ENCODE measurements at regions not wholly inside any gene's neighbourhood (a gene's known extent, or its start where the extent isn't known, plus 50 kb on each side); places are given as distances from the start of the nearest gene placed in this dataset.

DNA sequence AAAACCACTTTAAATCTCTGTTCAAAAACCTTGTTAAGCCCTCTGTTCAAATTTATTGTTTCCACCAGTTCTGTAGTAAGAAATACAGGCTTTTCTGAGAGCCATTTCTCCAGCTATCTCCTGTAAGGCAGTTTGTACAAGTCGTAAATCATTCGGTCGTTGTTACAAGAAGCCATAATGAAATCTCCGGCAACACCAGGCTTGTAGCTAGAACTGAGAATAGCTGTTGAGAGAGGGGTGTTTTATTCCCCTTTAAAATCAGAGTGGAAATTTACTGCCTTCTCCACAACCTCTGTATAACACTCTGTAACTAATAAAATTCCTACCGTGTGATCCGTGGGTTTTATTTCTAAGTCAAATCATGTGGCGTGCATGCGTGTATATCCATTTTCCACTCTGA, 335.8 kb upstream of the KAZN start:
- DNase-seq (ENCODE audit: low spot score) (no peak), FAIRE-seq (no peak), ATAC-seq (no peak)
- no peaks in the 10 kb centered on the region for H3K36me3 ChIP-seq (replicated peaks in 1 of 2; ENCODE audit: control insufficient read depth in 1 of 2, insufficient read depth in 2 of 2, low read length in 2 of 2)
- no peak overlapping the region for H3K4me3 ChIP-seq (replicated peaks in 1 of 3; ENCODE audit: insufficient read depth in 1 of 3, low read depth in 2 of 3, low read length in 3 of 3)
- TF ChIP-seq ZNF652 (CRISPR knock-in tag; IDR thresholded peaks at IDR 0.05; ENCODE audit: borderline replicate concordance, low read depth) (no peak), SRF (IDR thresholded peaks at IDR 0.05; ENCODE audit: low read depth, low read length) (no peak), ZNF30 (CRISPR knock-in tag; IDR thresholded peaks at IDR 0.05) (no peak), CHD2 (IDR thresholded peaks at IDR 0.05; ENCODE audit: low read depth, low read length) (no peak), ZNF326 (CRISPR knock-in tag; IDR thresholded peaks at IDR 0.05; ENCODE audit: borderline replicate concordance) (no peak)
- no peaks in the 10 kb centered on the region for H4K20me1 ChIP-seq (ENCODE audit: insufficient read depth, low read length)
- no peak overlapping the region for H2AFZ ChIP-seq (ENCODE audit: low read length)
- in situ Hi-C loops (cut with HindIII; ENCODE audit: extremely low pct_ligation_motif_present, low pct_unique_long_range_greater_than_20kb) (no loop called here), intact Hi-C loops (cut with micrococcal nuclease; ENCODE audit: unreplicated experiment) (no loop called here)
- ChIA-PET CTCF (ENCODE audit: low intra/inter-chr PET ratio, low total read pairs) (no interaction called here), POLR2A (no interaction called here)
- peaks cover 0 to 26% of the 10 kb centered on the region in 2 experiments; a peak in 2 of 5 replicates for H3K27me3 ChIP-seq (ENCODE audit: control insufficient read depth in 1 of 2, insufficient read depth in 2 of 2, low read length in 2 of 2)
- 45% methylated on average over 8 of the region's 8 CpGs for WGBS (ENCODE audit: low lambda C conversion rate)
- H3K9ac ChIP-seq (ENCODE audit: insufficient read depth, low read depth, low read length), result no peak overlapping the region
- no TSS peak for BruUV-seq (replicated peaks)
- H3K9me3 ChIP-seq (ENCODE audit: low read length), result no peaks in the 10 kb centered on the region
- H3K4me1 ChIP-seq (ENCODE audit: insufficient read depth, low read length), result no peaks in the 10 kb centered on the region
- H3K4me2 ChIP-seq (ENCODE audit: low read depth, low read length), result no peak overlapping the region
- no peak overlapping the region for H3K27ac ChIP-seq (ENCODE audit: extremely low read length, insufficient read depth, low read length)
- H3K79me2 ChIP-seq (ENCODE audit: insufficient read depth, low read length), result no peaks in the 10 kb centered on the region

DNA sequence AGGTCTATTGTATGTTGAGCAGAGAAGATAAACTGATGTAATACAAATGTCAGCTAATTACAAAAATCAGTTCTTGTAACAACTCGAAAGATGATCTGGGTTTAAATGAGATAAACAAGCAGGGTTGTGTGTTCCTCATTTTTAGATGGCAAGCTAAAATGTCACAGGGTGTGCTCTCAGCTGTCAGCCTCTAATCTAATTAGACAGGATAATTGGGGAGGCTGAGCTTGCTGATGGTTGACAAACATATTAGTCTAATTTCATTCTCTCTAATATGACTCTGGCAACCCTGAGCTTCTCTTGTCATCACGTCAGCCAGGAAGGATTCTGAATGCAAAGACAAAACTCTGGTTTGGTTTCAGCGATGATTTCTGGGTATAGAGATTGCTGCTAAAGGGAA, 335.3 kb upstream of the KAZN start:
- POLR2A ChIA-PET, result no interaction called here
- H3K4me2 ChIP-seq (ENCODE audit: low read depth, low read length), result no peak overlapping the region
- intact Hi-C loops (cut with micrococcal nuclease; ENCODE audit: unreplicated experiment), result no loop called here

More for the DNA sequence above, 335.3 kb upstream of the KAZN start:
- no TSS peak for BruUV-seq (replicated peaks)
- FAIRE-seq, result no peak
- H3K36me3 ChIP-seq (replicated peaks in 1 of 2; ENCODE audit: control insufficient read depth in 1 of 2, insufficient read depth in 2 of 2, low read length in 2 of 2), result no peaks in the 10 kb centered on the region
- no peak overlapping the region for H2AFZ ChIP-seq (ENCODE audit: low read length)
- no peak overlapping the region for H3K4me3 ChIP-seq (replicated peaks in 1 of 3; ENCODE audit: insufficient read depth in 1 of 3, low read depth in 2 of 3, low read length in 3 of 3)
- no peak overlapping the region for H3K9ac ChIP-seq (ENCODE audit: insufficient read depth, low read depth, low read length)
- H3K9me3 ChIP-seq (ENCODE audit: low read length), result no peaks in the 10 kb centered on the region
- H3K27me3 ChIP-seq (ENCODE audit: control insufficient read depth in 1 of 2, insufficient read depth in 2 of 2, low read length in 2 of 2), result peaks cover 0 to 26% of the 10 kb centered on the region in 2 experiments; a peak in 2 of 5 replicates
- CTCF ChIA-PET (ENCODE audit: low intra/inter-chr PET ratio, low total read pairs), result no interaction called here
- ATAC-seq, result no peak
- H3K27ac ChIP-seq (ENCODE audit: extremely low read length, insufficient read depth, low read length), result no peak overlapping the region
- H3K4me1 ChIP-seq (ENCODE audit: insufficient read depth, low read length), result no peaks in the 10 kb centered on the region
- in situ Hi-C loops (cut with HindIII; ENCODE audit: extremely low pct_ligation_motif_present, low pct_unique_long_range_greater_than_20kb), result no loop called here
- no peak for DNase-seq (ENCODE audit: low spot score)
- WGBS (ENCODE audit: low lambda C conversion rate), result 15% methylated on average over 3 of the region's 3 CpGs
- no peaks in the 10 kb centered on the region for H3K79me2 ChIP-seq (ENCODE audit: insufficient read depth, low read length)
- TF ChIP-seq ZSCAN30 (CRISPR knock-in tag; IDR thresholded peaks at IDR 0.05) (no peak), ZBTB7A (CRISPR knock-in tag; IDR thresholded peaks at IDR 0.05) (no peak), MATR3 (CRISPR knock-in tag; IDR thresholded peaks at IDR 0.05) (no peak), FOXA1 (IDR thresholded peaks at IDR 0.05) (no peak), FOXA1 (CRISPR knock-in tag; IDR thresholded peaks at IDR 0.05) (no peak), ZNF589 (CRISPR knock-in tag; conservative IDR thresholded peaks at IDR 0.05) (no peak), TCF7L2 (IDR thresholded peaks at IDR 0.05; ENCODE audit: low read depth, low read length) (no peak), CEBPB (IDR thresholded peaks at IDR 0.05; ENCODE audit: borderline replicate concordance, low read depth, low read length) (no peak)
- TF ChIP-seq, protein P1, sequence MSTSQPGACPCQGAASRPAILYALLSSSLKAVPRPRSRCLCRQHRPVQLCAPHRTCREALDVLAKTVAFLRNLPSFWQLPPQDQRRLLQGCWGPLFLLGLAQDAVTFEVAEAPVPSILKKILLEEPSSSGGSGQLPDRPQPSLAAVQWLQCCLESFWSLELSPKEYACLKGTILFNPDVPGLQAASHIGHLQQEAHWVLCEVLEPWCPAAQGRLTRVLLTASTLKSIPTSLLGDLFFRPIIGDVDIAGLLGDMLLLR (CRISPR knock-in tag; IDR thresholded peaks at IDR 0.05), result no peak
- no peaks in the 10 kb centered on the region for H4K20me1 ChIP-seq (ENCODE audit: insufficient read depth, low read length)
